Pons (tissue), 1 donor: ENCODE measurements at regions not wholly inside any gene's neighbourhood (a gene's known extent, or its start where the extent isn't known, plus 50 kb on each side); places are given as distances from the start of the nearest gene placed in this dataset.
"Not testable (repeated sequence)": the region's sequence is repeated elsewhere in the genome, so short reads cannot be mapped to it uniquely, and the experiment has no call there.

Source experiments
- DNase-seq: peaks from one replicate; pipeline ENCODE4 v3.0.0-alpha.2; 2016; ENCODE audit warnings: low spot score

- DNase-seq, result no peak
Measured at GRCh38 chr22:49721211-49721763, 106.4 kb downstream of the BRD1 start.

- no peak for DNase-seq
Measured at GRCh38 chr22:49720279-49720959, 107.3 kb downstream of the BRD1 start.

GRCh38 chr22:49719046-49719445 is 108.6 kb downstream of the BRD1 start:
- DNase-seq, result no peak

GRCh38 chr22:49718396-49718795 is 109.3 kb downstream of the BRD1 start:
- DNase-seq, result no peak

- DNase-seq, result no peak
Measured at GRCh38 chr22:49717322-49717919, 110.3 kb downstream of the BRD1 start.

GRCh38 chr22:49716441-49716840 is 111.2 kb downstream of the BRD1 start:
- DNase-seq, result no peak

- DNase-seq, result no peak
Measured at GRCh38 chr22:49715450-49715849, 112.2 kb downstream of the BRD1 start.

- no peak for DNase-seq
Measured at GRCh38 chr22:49713003-49713402, 114.7 kb downstream of the BRD1 start.

- DNase-seq, result no peak
Measured at GRCh38 chr22:49712195-49712791, 115.4 kb downstream of the BRD1 start.

GRCh38 chr22:49710746-49711145 is 116.9 kb downstream of the BRD1 start:
- no peak for DNase-seq

GRCh38 chr22:49709464-49709863 is 118.2 kb downstream of the BRD1 start:
- DNase-seq, result no peak

- no peak for DNase-seq
Measured at GRCh38 chr22:49705972-49706352, 121.7 kb downstream of the BRD1 start.

GRCh38 chr22:49705216-49705971 is 122.3 kb downstream of the BRD1 start:
- no peak for DNase-seq

GRCh38 chr22:49704345-49705215 is 123.1 kb downstream of the BRD1 start:
- no peak for DNase-seq

GRCh38 chr22:49703990-49704344 is 123.7 kb downstream of the BRD1 start:
- DNase-seq, result no peak

GRCh38 chr22:49703505-49703904 is 124.2 kb downstream of the BRD1 start:
- DNase-seq, result no peak

GRCh38 chr22:49702068-49702397 is 125.6 kb downstream of the BRD1 start:
- no peak for DNase-seq

- DNase-seq, result no peak
Measured at GRCh38 chr22:49701380-49702067, 126.1 kb downstream of the BRD1 start.

- DNase-seq, result no peak
Measured at GRCh38 chr22:49699928-49700498, 127.7 kb downstream of the BRD1 start.

GRCh38 chr22:49699476-49699875 is 128.2 kb downstream of the BRD1 start:
- no peak for DNase-seq

GRCh38 chr22:49698616-49699015 is 129.1 kb downstream of the BRD1 start:
- not testable (repeated sequence) for DNase-seq
